IMR-90 (cell line): ENCODE measurements at regions not wholly inside any gene's neighbourhood (a gene's known extent, or its start where the extent isn't known, plus 50 kb on each side); places are given as distances from the start of the nearest gene placed in this dataset.

ENCODE experiments used
- ATAC-seq: fragments of 200-7000 bp; cut with Tn5 transposase; 2 replicates; pipeline ENCODE4 v1.9.1; 2020; ENCODE audit warnings: low read depth, mild to moderate bottlenecking, moderate library complexity
- BruUV-seq: library from RNA; stranded (reverse); fragments of 400-500 nt; replicated peaks from 2 replicates; lab custom pipeline; 2021; lab: Mats Ljungman, UMichigan
- CTCF ChIA-PET: fragments of 300-600 bp; formaldehyde crosslinking; extraction: SDS; loops from one replicate; lab custom pipeline; 2021; ENCODE audit warnings: antibody characterized with exemption; lab: Yijun Ruan, JAX
- POLR2A ChIA-PET: fragments of 300-600 bp; sonication (Branson Sonifier 250); formaldehyde crosslinking; loops from one replicate; lab custom pipeline; 2022; ENCODE audit warnings: antibody characterized with exemption; ENCODE audit not compliant: unreplicated experiment; lab: Charles Lee
- DNase-seq: peaks from one replicate; pipeline ENCODE4 v3.0.0; 2013
- H2AFZ ChIP-seq: replicated peaks from 2 replicates; pipeline ENCODE3; 2013; ENCODE audit warnings: low read length, mild to moderate bottlenecking; ENCODE audit not compliant: poor library complexity
- H2AK5ac ChIP-seq: 2 replicates; pipeline ENCODE4 v1.6.1; 2013; ENCODE audit warnings: low read depth, low read length, inconsistent platforms
- H2AK9ac ChIP-seq: replicated peaks from 2 replicates; pipeline ENCODE3; 2013; ENCODE audit warnings: mild to moderate bottlenecking, low read depth, low read length, moderate library complexity; ENCODE audit not compliant: poor library complexity
- H2BK120ac ChIP-seq: 2 replicates; pipeline ENCODE4 v1.6.1; 2013; ENCODE audit warnings: low read depth, low read length, inconsistent platforms
- H2BK15ac ChIP-seq: 3 replicates; pipeline ENCODE4 v1.6.1; 2013; ENCODE audit warnings: low read depth, low read length, inconsistent platforms
- H2BK20ac ChIP-seq: 2 replicates; pipeline ENCODE4 v1.6.1; 2013; ENCODE audit warnings: low read depth, mild to moderate bottlenecking, inconsistent platforms, low read length, moderate library complexity
- H2BK5ac ChIP-seq: 2 replicates; pipeline ENCODE4 v1.6.1; 2013; ENCODE audit warnings: mild to moderate bottlenecking, low read depth, low read length, inconsistent platforms; ENCODE audit not compliant: poor library complexity, severe bottlenecking
- H3K14ac ChIP-seq: replicated peaks from 2 replicates; pipeline ENCODE4 v1.6.1; 2013; ENCODE audit warnings: low read depth, low read length, inconsistent platforms
- H3K18ac ChIP-seq: 2 replicates; pipeline ENCODE4 v1.6.1; 2013; ENCODE audit warnings: low read depth, low read length, control low read depth
- H3K23ac ChIP-seq: 2 replicates; pipeline ENCODE4 v1.6.1; 2013; ENCODE audit warnings: low read depth, low read length, inconsistent platforms
- H3K27ac ChIP-seq: 2 replicates; pipeline ENCODE4 v1.5.1; 2013; ENCODE audit warnings: mild to moderate bottlenecking, control low read depth, low read length; ENCODE audit not compliant: insufficient read depth
- H3K27me3 ChIP-seq: 2 replicates; pipeline ENCODE4 v1.6.1; 2013; ENCODE audit warnings: low read length; ENCODE audit not compliant: control insufficient read depth, insufficient read depth
- H3K36me3 ChIP-seq: 2 replicates; pipeline ENCODE4 v1.6.1; 2013; ENCODE audit warnings: low read length, mixed read lengths; ENCODE audit not compliant: control insufficient read depth, insufficient read depth
- H3K4ac ChIP-seq: 2 replicates; pipeline ENCODE4 v1.6.1; 2013; ENCODE audit warnings: low read depth, low read length, inconsistent platforms
- H3K4me1 ChIP-seq: 2 replicates; pipeline ENCODE4 v1.6.1; 2013; ENCODE audit warnings: low read length, mixed read lengths; ENCODE audit not compliant: control insufficient read depth, insufficient read depth
- H3K4me2 ChIP-seq: 2 replicates; pipeline ENCODE4 v1.6.1; 2013; ENCODE audit warnings: low read depth, mild to moderate bottlenecking, control low read depth, low read length, moderate library complexity
- H3K4me3 ChIP-seq: 2 replicates; pipeline ENCODE4 v1.5.1; 2013; ENCODE audit warnings: low read depth, mild to moderate bottlenecking, control low read depth, low read length, moderate library complexity; ENCODE audit not compliant: insufficient read depth
- H3K56ac ChIP-seq: 2 replicates; pipeline ENCODE4 v1.6.1; 2013; ENCODE audit warnings: low read length, inconsistent platforms; ENCODE audit not compliant: insufficient read depth; ENCODE audit errors: extremely low read depth
- H3K79me1 ChIP-seq, 2 experiments: 2 replicates each; pipeline ENCODE4 v1.6.1; 2013; ENCODE audit warnings: low read length in 2 of 2, inconsistent platforms in 1 of 2, low read depth in 1 of 2
- H3K9ac ChIP-seq: 2 replicates; pipeline ENCODE4 v1.6.1; 2013; ENCODE audit warnings: low read depth, low read length, control low read depth
- H3K9me1 ChIP-seq: 2 replicates; pipeline ENCODE4 v1.6.1; 2013; ENCODE audit warnings: low read length, inconsistent platforms; ENCODE audit not compliant: insufficient read depth
- H3K9me3 ChIP-seq: 2 replicates; pipeline ENCODE4 v1.6.1; 2013; ENCODE audit warnings: low read length; ENCODE audit not compliant: control insufficient read depth, insufficient read depth
- H4K20me1 ChIP-seq: 2 replicates; pipeline ENCODE4 v1.6.1; 2013; ENCODE audit warnings: low read length, inconsistent platforms; ENCODE audit not compliant: insufficient read depth
- H4K5ac ChIP-seq: 2 replicates; pipeline ENCODE4 v1.6.1; 2013; ENCODE audit warnings: mild to moderate bottlenecking, low read depth, low read length, control low read depth
- H4K8ac ChIP-seq, 2 experiments: 2 replicates each; pipeline ENCODE4 v1.6.1; 2013; ENCODE audit warnings: low read depth in 2 of 2, low read length in 2 of 2, control low read depth in 1 of 2, inconsistent platforms in 1 of 2
- H4K91ac ChIP-seq: 2 replicates; pipeline ENCODE4 v1.6.1; 2013; ENCODE audit warnings: low read depth, low read length, inconsistent platforms; ENCODE audit not compliant: insufficient read depth
- CTCF ChIP-seq: conservative IDR thresholded peaks from 2 replicates; pipeline ENCODE4 v1.5.1; 2012; ENCODE audit warnings: mild to moderate bottlenecking, low read depth, low read length, improper control_type of control experiment
- FOS ChIP-seq: fragments of 150-350 bp; IDR thresholded peaks from 2 replicates; pipeline ENCODE4 v1.6.1; 2016; ENCODE audit warnings: low read depth, low read length
- MAZ ChIP-seq: IDR thresholded peaks from 2 replicates; pipeline ENCODE4 v1.6.1; 2012; ENCODE audit warnings: low read depth, mild to moderate bottlenecking, low read length, improper control_type of control experiment, moderate library complexity, borderline replicate concordance
- POLR2A ChIP-seq: IDR thresholded peaks from 2 replicates; pipeline ENCODE4 v1.6.1; 2012; ENCODE audit warnings: mild to moderate bottlenecking, low read depth, low read length
- RCOR1 ChIP-seq: IDR thresholded peaks from 2 replicates; pipeline ENCODE4 v1.6.1; 2012; ENCODE audit warnings: mild to moderate bottlenecking, low read length, improper control_type of control experiment; ENCODE audit not compliant: insufficient replicate concordance
- SMC3 ChIP-seq: fragments of 150-350 bp; IDR thresholded peaks from 2 replicates; pipeline ENCODE4 v1.6.1; 2016; ENCODE audit warnings: low read depth, mild to moderate bottlenecking, antibody characterized with exemption, low read length, moderate library complexity
- USF2 ChIP-seq: fragments of 150-350 bp; IDR thresholded peaks from 2 replicates; pipeline ENCODE4 v1.6.1; 2017; ENCODE audit warnings: mild to moderate bottlenecking, antibody characterized with exemption, low read length, low read depth
- WGBS, 2 experiments: methylation state at CpG; one replicate each; pipeline versions ENCODE4 v1.1.5 to v1.1.7; 2013; ENCODE audit warnings: missing lambda C conversion rate in 2 of 2; ENCODE audit not compliant: insufficient read length in 1 of 2; ENCODE audit errors: extremely low coverage in 2 of 2; 5-methylcytosine and 5-hydroxymethylcytosine counted together
- dilution Hi-C: fragments of 300-500 bp; cut with HindIII; formaldehyde crosslinking; loops from one replicate; pipeline ENCODE4 v1.14.3; 2018; ENCODE audit warnings: low sequenced_read_pairs; ENCODE audit not compliant: unreplicated experiment
- in situ Hi-C: fragments of 300-500 bp; cut with MboI; formaldehyde crosslinking; loops from 3 replicates; pipeline ENCODE4 v1.14.3; 2019; ENCODE audit warnings: low sequenced_read_pairs, inconsistent platforms, mixed read lengths
- intact Hi-C: fragments of 100-400 bp; cut with micrococcal nuclease; formaldehyde crosslinking; loops from 2 replicates; pipeline ENCODE4 v1.10.0; 2022

GRCh38 chr15:95468820-95469219 is 861.7 kb upstream of the NR2F2 start:
- no peak overlapping the region for H2BK20ac ChIP-seq
- no TSS peak for BruUV-seq
- dilution Hi-C loops, result no loop called here

More at GRCh38 chr15:95468820-95469219, 861.7 kb upstream of the NR2F2 start:
- Histone ChIP-seq H4K8ac (no peak overlapping the region), H2AK5ac (no peak overlapping the region), H4K91ac (no peak overlapping the region), H2BK5ac (no peak overlapping the region), H2AK9ac (no peak overlapping the region), H3K9me1 (no peaks in the 10 kb centered on the region), H2BK15ac (no peak overlapping the region), H3K79me1 (no peaks in the 10 kb centered on the region), H2AFZ (no peak overlapping the region), H4K20me1 (no peaks in the 10 kb centered on the region), H3K23ac (no peak overlapping the region), H3K4me1 (peaks cover 3% of the 10 kb centered on the region; the same call in 1 of the 2 replicates), H2BK120ac (no peak overlapping the region), H3K4ac (no peak overlapping the region), H3K36me3 (no peaks in the 10 kb centered on the region), H3K4me3 (no peak overlapping the region), H3K9me3 (no peaks in the 10 kb centered on the region), H3K9ac (no peak overlapping the region), H3K14ac (no peak overlapping the region), H3K27me3 (no peaks in the 10 kb centered on the region), H3K56ac (no peak overlapping the region), H3K27ac (no peak overlapping the region), H4K5ac (no peak overlapping the region), H3K4me2 (no peak overlapping the region), H3K18ac (no peak overlapping the region)
- in situ Hi-C loops (no loop called here), intact Hi-C loops (no loop called here)
- ATAC-seq (no peak), DNase-seq (no peak)
- POLR2A ChIA-PET, result no interaction called here
- no CpG with 5 or more reads among the region's 12 CpGs for WGBS, 2 experiments
- TF ChIP-seq SMC3 (no peak), USF2 (no peak), CTCF (no peak), MAZ (no peak), FOS (no peak), POLR2A (no peak), RCOR1 (no peak)
- CTCF ChIA-PET, result no interaction called here
